Bronchial epithelial cell (primary cell): ENCODE measurements at regions not wholly inside any gene's neighbourhood (a gene's known extent, or its start where the extent isn't known, plus 50 kb on each side); places are given as distances from the start of the nearest gene placed in this dataset.
"Not testable (repeated sequence)": the region's sequence is repeated elsewhere in the genome, so short reads cannot be mapped to it uniquely, and the experiment has no call there.

Experiments used
- DNase-seq: peaks from one replicate; pipeline ENCODE4 v3.0.0-alpha.2; 2010; ENCODE audit warnings: low read depth
- FAIRE-seq: peaks from 2 replicates; lab custom pipeline; 2011; peaks lifted over from hg19 to GRCh38; lab: Jason Lieb, UNC
- H3K27me3 ChIP-seq: 2 replicates; pipeline ENCODE4 v1.5.1; 2011; ENCODE audit warnings: low read length; ENCODE audit not compliant: control insufficient read depth, insufficient read depth
- H3K36me3 ChIP-seq: 2 replicates; pipeline ENCODE4 v1.5.1; 2011; ENCODE audit warnings: low read length; ENCODE audit not compliant: control insufficient read depth, insufficient read depth
- H3K4me3 ChIP-seq: 2 replicates; pipeline ENCODE4 v1.5.1; 2011; ENCODE audit warnings: mild to moderate bottlenecking, low read depth, low read length, control low read depth

DNA sequence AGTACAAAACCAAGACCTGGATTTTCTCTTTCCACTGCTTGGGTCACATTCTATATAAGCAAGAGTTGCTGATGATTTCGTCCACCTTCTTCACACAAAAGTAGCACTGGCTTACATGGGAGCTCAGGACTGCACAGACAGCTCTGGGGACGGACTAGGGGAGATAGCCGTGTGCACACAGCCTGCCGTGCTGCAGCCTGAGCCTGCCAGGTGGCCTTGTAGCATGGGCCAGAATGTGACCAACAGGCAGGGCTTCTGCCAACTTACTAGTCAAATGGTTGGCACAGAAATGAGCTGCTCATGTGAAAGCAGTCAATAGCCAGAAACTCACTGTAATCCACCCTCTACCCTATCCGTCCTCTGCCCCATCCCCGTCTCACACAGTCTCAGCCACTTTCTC, 299.0 kb downstream of the ANAPC1 start:
- not testable (repeated sequence) for H3K27me3 ChIP-seq, DNase-seq, FAIRE-seq, H3K4me3 ChIP-seq, H3K36me3 ChIP-seq

DNA sequence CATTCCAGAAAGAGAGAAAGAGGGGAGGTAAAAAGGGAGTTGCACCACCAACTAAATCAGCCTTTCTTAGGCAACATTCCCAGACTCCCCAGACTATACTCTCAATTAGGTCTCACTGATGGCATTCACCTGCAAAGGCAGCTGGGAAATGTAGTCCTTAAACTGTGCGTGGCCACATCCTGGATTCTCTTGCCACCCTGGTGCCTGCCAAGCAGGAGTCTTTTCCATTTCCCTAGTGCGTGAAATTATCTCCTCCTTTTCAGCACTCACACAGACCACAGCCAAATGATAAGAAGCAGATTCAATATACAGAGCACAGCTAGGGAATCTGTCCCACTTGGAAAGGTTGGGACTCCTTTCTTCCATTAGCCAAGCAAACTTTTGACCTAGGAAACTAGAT, 298.0 kb downstream of the ANAPC1 start:
- FAIRE-seq, H3K36me3 ChIP-seq, DNase-seq, H3K4me3 ChIP-seq, H3K27me3 ChIP-seq: not testable (repeated sequence)

- not testable (repeated sequence) for H3K36me3 ChIP-seq, H3K4me3 ChIP-seq, FAIRE-seq, DNase-seq, H3K27me3 ChIP-seq
Measured at GRCh38 chr2:111595072-111595471, 288.9 kb downstream of the ANAPC1 start.

- not testable (repeated sequence) for H3K27me3 ChIP-seq, DNase-seq, H3K36me3 ChIP-seq, H3K4me3 ChIP-seq, FAIRE-seq
Measured at GRCh38 chr2:111596808-111597705, 286.9 kb downstream of the ANAPC1 start.

- not testable (repeated sequence) for FAIRE-seq, H3K27me3 ChIP-seq, H3K36me3 ChIP-seq, DNase-seq, H3K4me3 ChIP-seq
Measured at GRCh38 chr2:111598944-111599343, 285.0 kb downstream of the ANAPC1 start.

GRCh38 chr2:111602259-111602658, 281.7 kb downstream of the ANAPC1 start:
- not testable (repeated sequence) for DNase-seq, H3K4me3 ChIP-seq, H3K27me3 ChIP-seq, H3K36me3 ChIP-seq, FAIRE-seq

GRCh38 chr2:111605798-111606197, 278.2 kb downstream of the ANAPC1 start:
- not testable (repeated sequence) for DNase-seq, H3K36me3 ChIP-seq, FAIRE-seq, H3K4me3 ChIP-seq, H3K27me3 ChIP-seq

- peak; percentile 18 for FAIRE-seq
- not testable (repeated sequence) for H3K4me3 ChIP-seq
Measured at GRCh38 chr2:111606632-111607031, 277.4 kb downstream of the ANAPC1 start.

DNA sequence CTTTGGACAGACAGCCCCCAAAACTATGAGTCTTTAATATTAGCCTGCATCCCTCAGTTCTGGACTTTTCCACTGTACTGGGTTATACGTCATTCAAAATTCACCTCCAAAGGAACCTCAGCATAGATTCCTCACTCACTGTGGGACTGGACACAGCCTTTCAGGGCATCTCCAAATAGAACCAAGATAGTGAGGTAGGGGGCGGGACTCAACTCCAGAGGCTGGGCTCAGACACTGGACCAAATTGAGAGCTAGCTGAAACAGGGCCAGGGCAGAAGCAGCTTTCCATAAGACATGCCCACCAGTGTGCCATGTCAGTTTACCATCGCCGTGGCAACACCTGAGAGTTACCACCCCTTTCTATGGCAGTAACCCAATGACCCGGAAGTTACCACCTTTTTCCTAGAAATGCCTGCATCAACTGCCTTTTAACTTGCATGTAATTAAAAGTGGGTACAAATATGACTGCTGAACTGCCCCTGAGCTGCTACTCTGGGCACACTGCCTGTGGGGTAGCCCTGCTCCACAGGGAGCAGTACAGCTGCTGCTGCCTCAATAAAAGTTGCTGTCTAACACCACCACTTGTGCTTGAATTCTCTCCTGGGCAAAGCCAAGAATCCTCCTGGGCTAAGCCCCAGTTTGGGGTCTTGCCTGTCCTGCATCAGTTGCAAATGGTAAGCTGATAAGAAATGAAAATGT, 274.7 kb downstream of the ANAPC1 start:
- not testable (repeated sequence) for H3K27me3 ChIP-seq, H3K4me3 ChIP-seq, H3K36me3 ChIP-seq, DNase-seq, FAIRE-seq

More at GRCh38 chr2:111606632-111607031, 277.4 kb downstream of the ANAPC1 start:
- DNase-seq, H3K27me3 ChIP-seq, H3K36me3 ChIP-seq: not testable (repeated sequence)

GRCh38 chr2:111610035-111610434, 274.0 kb downstream of the ANAPC1 start:
- DNase-seq, H3K4me3 ChIP-seq, FAIRE-seq, H3K36me3 ChIP-seq, H3K27me3 ChIP-seq: not testable (repeated sequence)
